ENCODE measurements at regions not wholly inside any gene's neighbourhood (a gene's known extent, or its start where the extent isn't known, plus 50 kb on each side); places are given as distances from the start of the nearest gene placed in this dataset.

GRCh38 chrX:82658492-82658891, 849.6 kb upstream of the POU3F4 start:
- Histone ChIP-seq H3K4me1 (ENCODE audit: control insufficient read depth in 2 of 3, insufficient read depth in 2 of 3, low read depth in 1 of 3, low read length in 3 of 3) (no peaks in the 10 kb centered on the region), H3K9ac (ENCODE audit: low read length in 3 of 3) (no peak overlapping the region), H3K27ac (ENCODE audit: low read depth in 2 of 2, low read length in 2 of 2) (no peak overlapping the region), H3K36me3 (ENCODE audit: control insufficient read depth in 2 of 3, insufficient read depth in 3 of 3, low read length in 3 of 3) (no peaks in the 10 kb centered on the region), H3K4me3 (ENCODE audit: low read length in 3 of 3) (no peak overlapping the region), H3K9me3 (ENCODE audit: control insufficient read depth in 2 of 3, insufficient read depth in 1 of 3, low read length in 3 of 3) (no peaks in the 10 kb centered on the region), H3K27me3 (ENCODE audit: control insufficient read depth, insufficient read depth, low read length) (no peaks in the 10 kb centered on the region)
- TF ChIP-seq, protein P1, sequence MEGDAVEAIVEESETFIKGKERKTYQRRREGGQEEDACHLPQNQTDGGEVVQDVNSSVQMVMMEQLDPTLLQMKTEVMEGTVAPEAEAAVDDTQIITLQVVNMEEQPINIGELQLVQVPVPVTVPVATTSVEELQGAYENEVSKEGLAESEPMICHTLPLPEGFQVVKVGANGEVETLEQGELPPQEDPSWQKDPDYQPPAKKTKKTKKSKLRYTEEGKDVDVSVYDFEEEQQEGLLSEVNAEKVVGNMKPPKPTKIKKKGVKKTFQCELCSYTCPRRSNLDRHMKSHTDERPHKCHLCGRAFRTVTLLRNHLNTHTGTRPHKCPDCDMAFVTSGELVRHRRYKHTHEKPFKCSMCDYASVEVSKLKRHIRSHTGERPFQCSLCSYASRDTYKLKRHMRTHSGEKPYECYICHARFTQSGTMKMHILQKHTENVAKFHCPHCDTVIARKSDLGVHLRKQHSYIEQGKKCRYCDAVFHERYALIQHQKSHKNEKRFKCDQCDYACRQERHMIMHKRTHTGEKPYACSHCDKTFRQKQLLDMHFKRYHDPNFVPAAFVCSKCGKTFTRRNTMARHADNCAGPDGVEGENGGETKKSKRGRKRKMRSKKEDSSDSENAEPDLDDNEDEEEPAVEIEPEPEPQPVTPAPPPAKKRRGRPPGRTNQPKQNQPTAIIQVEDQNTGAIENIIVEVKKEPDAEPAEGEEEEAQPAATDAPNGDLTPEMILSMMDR (IDR thresholded peaks at IDR 0.05; ENCODE audit: borderline replicate concordance, extremely low read depth, insufficient read depth): no peak
- intact Hi-C loops (cut with DNase I): no loop called here
- FAIRE-seq (no peak), DNase-seq (no peak)

- Histone ChIP-seq H3K4me1 (ENCODE audit: control insufficient read depth in 2 of 3, insufficient read depth in 2 of 3, low read depth in 1 of 3, low read length in 3 of 3) (no peaks in the 10 kb centered on the region), H3K4me3 (ENCODE audit: low read length in 3 of 3) (no peak overlapping the region), H3K9me3 (ENCODE audit: control insufficient read depth in 2 of 3, insufficient read depth in 1 of 3, low read length in 3 of 3) (no peaks in the 10 kb centered on the region), H3K27me3 (ENCODE audit: control insufficient read depth, insufficient read depth, low read length) (no peaks in the 10 kb centered on the region), H3K36me3 (ENCODE audit: control insufficient read depth in 2 of 3, insufficient read depth in 3 of 3, low read length in 3 of 3) (no peaks in the 10 kb centered on the region), H3K9ac (ENCODE audit: low read length in 3 of 3) (no peak overlapping the region), H3K27ac (ENCODE audit: low read depth in 2 of 2, low read length in 2 of 2) (no peak overlapping the region)
- FAIRE-seq (no peak), DNase-seq (no peak)
- intact Hi-C loops (cut with DNase I): no loop called here
- TF ChIP-seq, protein P1 (IDR thresholded peaks at IDR 0.05; ENCODE audit: borderline replicate concordance, extremely low read depth, insufficient read depth): no peak
These were observed 841.7 kb upstream of the POU3F4 start for GRCh38 chrX:82666355-82666754.

GRCh38 chrX:82675104-82675503, 833.0 kb upstream of the POU3F4 start:
- H3K9me3 ChIP-seq (ENCODE audit: control insufficient read depth in 2 of 3, insufficient read depth in 1 of 3, low read length in 3 of 3): no peaks in the 10 kb centered on the region

More at GRCh38 chrX:82675104-82675503, 833.0 kb upstream of the POU3F4 start:
- H3K9ac ChIP-seq (ENCODE audit: low read length in 3 of 3): no peak overlapping the region
- no peak overlapping the region for H3K27ac ChIP-seq (ENCODE audit: low read depth in 2 of 2, low read length in 2 of 2)
- intact Hi-C loops (cut with DNase I): no loop called here
- no peaks in the 10 kb centered on the region for H3K27me3 ChIP-seq (ENCODE audit: control insufficient read depth, insufficient read depth, low read length)
- H3K36me3 ChIP-seq (ENCODE audit: control insufficient read depth in 2 of 3, insufficient read depth in 3 of 3, low read length in 3 of 3): no peaks in the 10 kb centered on the region
- H3K4me3 ChIP-seq (ENCODE audit: low read length in 3 of 3): no peak overlapping the region
- H3K4me1 ChIP-seq (ENCODE audit: control insufficient read depth in 2 of 3, insufficient read depth in 2 of 3, low read depth in 1 of 3, low read length in 3 of 3): no peaks in the 10 kb centered on the region
- DNase-seq: no peak
- TF ChIP-seq, protein P1 (IDR thresholded peaks at IDR 0.05; ENCODE audit: borderline replicate concordance, extremely low read depth, insufficient read depth): no peak
- no peak for FAIRE-seq
